ENCODE measurements at regions not wholly inside any gene's neighbourhood (a gene's known extent, or its start where the extent isn't known, plus 50 kb on each side); places are given as distances from the start of the nearest gene placed in this dataset.
"Not testable (repeated sequence)": the region's sequence is repeated elsewhere in the genome, so short reads cannot be mapped to it uniquely, and the experiment has no call there.

GRCh38 chr3:150124142-150124541 lies 153.4 kb upstream of the PFN2 start:
- DNase-seq (ENCODE audit: low read depth), result no peak
- TF ChIP-seq, protein P1, sequence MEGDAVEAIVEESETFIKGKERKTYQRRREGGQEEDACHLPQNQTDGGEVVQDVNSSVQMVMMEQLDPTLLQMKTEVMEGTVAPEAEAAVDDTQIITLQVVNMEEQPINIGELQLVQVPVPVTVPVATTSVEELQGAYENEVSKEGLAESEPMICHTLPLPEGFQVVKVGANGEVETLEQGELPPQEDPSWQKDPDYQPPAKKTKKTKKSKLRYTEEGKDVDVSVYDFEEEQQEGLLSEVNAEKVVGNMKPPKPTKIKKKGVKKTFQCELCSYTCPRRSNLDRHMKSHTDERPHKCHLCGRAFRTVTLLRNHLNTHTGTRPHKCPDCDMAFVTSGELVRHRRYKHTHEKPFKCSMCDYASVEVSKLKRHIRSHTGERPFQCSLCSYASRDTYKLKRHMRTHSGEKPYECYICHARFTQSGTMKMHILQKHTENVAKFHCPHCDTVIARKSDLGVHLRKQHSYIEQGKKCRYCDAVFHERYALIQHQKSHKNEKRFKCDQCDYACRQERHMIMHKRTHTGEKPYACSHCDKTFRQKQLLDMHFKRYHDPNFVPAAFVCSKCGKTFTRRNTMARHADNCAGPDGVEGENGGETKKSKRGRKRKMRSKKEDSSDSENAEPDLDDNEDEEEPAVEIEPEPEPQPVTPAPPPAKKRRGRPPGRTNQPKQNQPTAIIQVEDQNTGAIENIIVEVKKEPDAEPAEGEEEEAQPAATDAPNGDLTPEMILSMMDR (IDR thresholded peaks at IDR 0.05; ENCODE audit: control insufficient read depth, extremely low read depth, insufficient read depth), result no peak
- H3K4me3 ChIP-seq (ENCODE audit: low read depth, low read length), result no peak overlapping the region

GRCh38 chr3:150123249-150123648 lies 152.6 kb upstream of the PFN2 start:
- H3K4me3 ChIP-seq (ENCODE audit: low read depth, low read length); DNase-seq (ENCODE audit: low read depth): not testable (repeated sequence)

GRCh38 chr3:150118219-150118618 lies 147.5 kb upstream of the PFN2 start:
- no peak for DNase-seq (ENCODE audit: low read depth)
- TF ChIP-seq, protein P1 (IDR thresholded peaks at IDR 0.05; ENCODE audit: control insufficient read depth, extremely low read depth, insufficient read depth), result no peak
- no peak overlapping the region for H3K4me3 ChIP-seq (ENCODE audit: low read depth, low read length)

- H3K4me3 ChIP-seq (ENCODE audit: low read depth, low read length), result no peak overlapping the region
- no peak for DNase-seq (ENCODE audit: low read depth)
- TF ChIP-seq, protein P1 (IDR thresholded peaks at IDR 0.05; ENCODE audit: control insufficient read depth, extremely low read depth, insufficient read depth), result no peak
Measured at GRCh38 chr3:150117076-150117475, 146.4 kb upstream of the PFN2 start.

GRCh38 chr3:150116196-150116595 lies 145.5 kb upstream of the PFN2 start:
- TF ChIP-seq, protein P1 (IDR thresholded peaks at IDR 0.05; ENCODE audit: control insufficient read depth, extremely low read depth, insufficient read depth), result no peak
- no peak overlapping the region for H3K4me3 ChIP-seq (ENCODE audit: low read depth, low read length)

DNA sequence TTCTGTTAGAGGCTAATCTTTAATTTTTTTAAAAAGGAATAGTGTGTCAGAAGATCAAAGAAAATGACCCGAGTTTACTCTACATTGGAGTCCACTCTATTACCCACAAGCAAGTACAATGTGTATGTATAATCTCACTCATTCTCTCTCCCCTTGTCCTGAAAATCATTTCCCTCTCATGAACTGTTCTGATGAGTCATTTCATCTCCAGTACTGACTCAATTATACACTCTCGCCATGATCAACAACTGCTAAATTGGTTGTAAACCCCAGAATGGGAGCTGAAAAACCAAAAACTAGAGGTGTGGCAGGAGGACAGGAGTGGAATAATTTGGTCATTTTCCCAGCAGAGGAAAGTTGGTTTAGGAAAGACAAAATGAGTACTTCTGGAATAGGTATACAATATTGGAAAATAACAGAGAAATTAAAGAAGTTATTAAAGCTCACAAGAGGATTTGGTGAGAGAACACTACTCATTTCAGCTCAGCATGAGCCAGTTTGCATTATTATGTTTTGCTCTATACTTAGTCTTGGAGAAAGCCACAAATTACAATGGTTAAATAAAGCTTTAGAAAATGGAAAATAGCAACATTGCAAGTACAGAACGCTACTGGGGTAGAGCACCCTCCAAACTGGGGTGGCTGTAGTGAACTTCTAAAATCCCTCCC lies 144.3 kb upstream of the PFN2 start:
- DNase-seq (ENCODE audit: low read depth), result no peak
- H3K4me3 ChIP-seq (ENCODE audit: low read depth, low read length), result no peak overlapping the region
- TF ChIP-seq, protein P1 (IDR thresholded peaks at IDR 0.05; ENCODE audit: control insufficient read depth, extremely low read depth, insufficient read depth), result no peak

More at GRCh38 chr3:150116196-150116595, 145.5 kb upstream of the PFN2 start:
- DNase-seq (ENCODE audit: low read depth), result no peak

GRCh38 chr3:150114273-150114672 lies 143.6 kb upstream of the PFN2 start:
- H3K4me3 ChIP-seq (ENCODE audit: low read depth, low read length), result no peak overlapping the region
- TF ChIP-seq, protein P1 (IDR thresholded peaks at IDR 0.05; ENCODE audit: control insufficient read depth, extremely low read depth, insufficient read depth), result no peak
- DNase-seq (ENCODE audit: low read depth), result no peak

All from LNCaP clone FGC (cell line).